ENCODE measurements at regions not wholly inside any gene's neighbourhood (a gene's known extent, or its start where the extent isn't known, plus 50 kb on each side); places are given as distances from the start of the nearest gene placed in this dataset.

DNA sequence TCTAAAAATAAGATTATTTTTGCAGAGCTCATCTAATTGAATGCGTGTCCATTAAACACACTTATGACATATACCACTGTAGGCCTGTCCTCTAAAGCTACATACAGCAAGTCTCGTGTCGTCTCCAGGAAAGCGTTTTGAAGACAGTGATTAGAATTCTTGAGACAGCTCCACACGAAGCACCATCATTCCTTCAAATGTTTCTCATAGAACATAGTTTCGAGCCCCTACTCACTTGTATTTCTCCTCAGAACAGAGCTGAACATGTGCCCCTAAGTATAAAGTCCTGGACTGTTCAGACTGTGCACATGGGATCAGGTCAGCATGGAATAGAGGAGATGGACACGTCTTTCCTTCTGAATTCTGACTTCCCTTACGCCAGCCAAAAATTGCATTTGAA lies 64.5 kb upstream of the HMGA2 start:
- TF ChIP-seq, protein P1, sequence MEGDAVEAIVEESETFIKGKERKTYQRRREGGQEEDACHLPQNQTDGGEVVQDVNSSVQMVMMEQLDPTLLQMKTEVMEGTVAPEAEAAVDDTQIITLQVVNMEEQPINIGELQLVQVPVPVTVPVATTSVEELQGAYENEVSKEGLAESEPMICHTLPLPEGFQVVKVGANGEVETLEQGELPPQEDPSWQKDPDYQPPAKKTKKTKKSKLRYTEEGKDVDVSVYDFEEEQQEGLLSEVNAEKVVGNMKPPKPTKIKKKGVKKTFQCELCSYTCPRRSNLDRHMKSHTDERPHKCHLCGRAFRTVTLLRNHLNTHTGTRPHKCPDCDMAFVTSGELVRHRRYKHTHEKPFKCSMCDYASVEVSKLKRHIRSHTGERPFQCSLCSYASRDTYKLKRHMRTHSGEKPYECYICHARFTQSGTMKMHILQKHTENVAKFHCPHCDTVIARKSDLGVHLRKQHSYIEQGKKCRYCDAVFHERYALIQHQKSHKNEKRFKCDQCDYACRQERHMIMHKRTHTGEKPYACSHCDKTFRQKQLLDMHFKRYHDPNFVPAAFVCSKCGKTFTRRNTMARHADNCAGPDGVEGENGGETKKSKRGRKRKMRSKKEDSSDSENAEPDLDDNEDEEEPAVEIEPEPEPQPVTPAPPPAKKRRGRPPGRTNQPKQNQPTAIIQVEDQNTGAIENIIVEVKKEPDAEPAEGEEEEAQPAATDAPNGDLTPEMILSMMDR (IDR thresholded peaks at IDR 0.05) = no peak
- no peak for TF ChIP-seq POLR2A (IDR thresholded peaks at IDR 0.05)
- TF ChIP-seq EP300 (IDR thresholded peaks at IDR 0.05; ENCODE audit: low read depth) = no peak
- no peak for TF ChIP-seq POLR2AphosphoS5 (IDR thresholded peaks at IDR 0.05)
- intact Hi-C loops (cut with DNase I; ENCODE audit: low total_unique reads) (no loop called here), in situ Hi-C loops (cut with MboI; ENCODE audit: low pct_ligation_motif_present in 1 of 4, low pct_unique_long_range_greater_than_20kb in 1 of 4, low sequenced_read_pairs in 3 of 4) (no loop called here)
- no peaks in the 10 kb centered on the region for H3K36me3 ChIP-seq
- no peak overlapping the region for H3K4me3 ChIP-seq
- peaks cover 16% of the 10 kb centered on the region for H3K27me3 ChIP-seq
- no peak for DNase-seq
- WGBS, 2 donors (ENCODE audit: low coverage in 1 of 2) = 90 to 100% methylated on average over 1 to 8 of the region's 8 CpGs
- H3K27ac ChIP-seq = no peak overlapping the region
- no peaks in the 10 kb centered on the region for H3K4me1 ChIP-seq
- no peaks in the 10 kb centered on the region for H3K9me3 ChIP-seq

DNA sequence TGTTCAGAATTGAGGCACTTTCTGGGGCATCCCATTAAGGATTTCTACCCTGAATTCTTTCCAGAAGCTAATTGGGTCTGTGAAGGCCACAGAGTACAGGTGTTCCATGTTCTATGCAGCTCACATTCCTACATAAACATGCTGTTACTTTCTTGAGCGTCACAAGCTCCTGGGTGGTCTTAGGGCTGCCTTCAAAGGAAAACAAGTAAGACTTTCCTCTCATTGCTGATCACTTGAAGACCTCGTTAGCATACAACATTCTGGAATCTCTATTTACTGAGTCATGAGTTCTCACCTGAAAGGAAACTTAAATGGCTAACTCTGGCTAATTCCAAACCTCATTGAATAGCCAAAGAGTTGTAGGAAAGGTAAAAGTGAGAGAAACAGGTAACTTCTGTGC lies 63.0 kb upstream of the HMGA2 start:
- in situ Hi-C loops (cut with MboI; ENCODE audit: low pct_ligation_motif_present in 1 of 4, low pct_unique_long_range_greater_than_20kb in 1 of 4, low sequenced_read_pairs in 3 of 4) (no loop called here), intact Hi-C loops (cut with DNase I; ENCODE audit: low total_unique reads) (no loop called here)
- Histone ChIP-seq H3K27ac (no peak overlapping the region), H3K27me3 (peaks cover 13% of the 10 kb centered on the region), H3K4me1 (no peaks in the 10 kb centered on the region), H3K4me3 (no peak overlapping the region), H3K9me3 (no peaks in the 10 kb centered on the region), H3K36me3 (no peaks in the 10 kb centered on the region)
- TF ChIP-seq POLR2A (IDR thresholded peaks at IDR 0.05) (no peak), EP300 (IDR thresholded peaks at IDR 0.05; ENCODE audit: low read depth) (no peak), POLR2AphosphoS5 (IDR thresholded peaks at IDR 0.05) (no peak)
- TF ChIP-seq, protein P1 (IDR thresholded peaks at IDR 0.05) = no peak
- no peak for DNase-seq
- WGBS, 2 donors (ENCODE audit: low coverage in 1 of 2) = 52 to 70% methylated on average over 2 of the region's 2 CpGs

DNA sequence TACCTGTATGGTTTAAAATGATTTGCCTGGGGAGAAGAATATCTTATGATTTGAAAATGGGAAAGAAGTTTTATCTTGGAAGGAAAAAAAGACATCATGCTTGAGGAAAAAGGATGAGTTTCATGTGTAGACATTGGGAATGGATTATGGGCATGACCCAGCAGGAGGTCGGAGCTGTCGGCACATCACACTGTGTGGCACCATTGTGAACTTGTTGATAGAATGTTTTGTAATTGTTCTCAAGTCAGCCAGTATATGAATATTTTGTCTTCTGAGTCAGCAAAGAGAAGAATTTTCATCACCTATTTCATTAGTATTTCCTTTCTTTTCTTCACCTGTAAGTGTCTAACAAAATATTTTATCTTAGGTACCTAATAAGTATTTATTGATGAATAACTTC lies 60.0 kb upstream of the HMGA2 start:
- no peak for DNase-seq
- Histone ChIP-seq H3K27me3 (peaks cover 19% of the 10 kb centered on the region), H3K4me1 (no peaks in the 10 kb centered on the region), H3K36me3 (no peaks in the 10 kb centered on the region), H3K27ac (no peak overlapping the region), H3K4me3 (no peak overlapping the region), H3K9me3 (no peaks in the 10 kb centered on the region)
- 92 to 96% methylated on average over 2 of the region's 2 CpGs for WGBS, 2 donors (ENCODE audit: low coverage in 1 of 2)
- in situ Hi-C loops (cut with MboI; ENCODE audit: low pct_ligation_motif_present in 1 of 4, low pct_unique_long_range_greater_than_20kb in 1 of 4, low sequenced_read_pairs in 3 of 4) (no loop called here), intact Hi-C loops (cut with DNase I; ENCODE audit: low total_unique reads) (no loop called here)
- TF ChIP-seq POLR2A (IDR thresholded peaks at IDR 0.05) = no peak
- TF ChIP-seq, protein P1 (IDR thresholded peaks at IDR 0.05) = no peak
- no peak for TF ChIP-seq EP300 (IDR thresholded peaks at IDR 0.05; ENCODE audit: low read depth)
- no peak for TF ChIP-seq POLR2AphosphoS5 (IDR thresholded peaks at IDR 0.05)

DNA sequence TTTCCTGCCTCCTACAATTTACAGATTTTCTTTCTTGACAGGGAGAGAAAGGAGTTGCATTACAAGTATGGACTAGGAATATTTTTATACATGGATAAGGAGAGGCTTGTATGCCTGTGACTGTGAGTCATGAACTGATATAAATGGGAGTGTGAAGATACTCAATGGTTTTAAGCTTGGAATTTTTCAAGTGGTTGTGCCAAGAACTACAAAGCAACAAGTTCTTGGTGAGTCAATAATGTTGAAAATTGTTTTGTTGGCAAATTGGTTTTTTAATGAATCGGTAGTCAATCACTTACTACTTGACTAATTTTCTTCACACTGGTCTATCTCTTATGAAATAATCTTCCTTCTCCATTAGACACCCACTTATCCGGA lies 58.9 kb upstream of the HMGA2 start:
- Histone ChIP-seq H3K4me1 (no peaks in the 10 kb centered on the region), H3K4me3 (no peak overlapping the region), H3K27ac (no peak overlapping the region), H3K36me3 (no peaks in the 10 kb centered on the region), H3K9me3 (no peaks in the 10 kb centered on the region), H3K27me3 (peaks cover 17% of the 10 kb centered on the region)
- in situ Hi-C loops (cut with MboI; ENCODE audit: low pct_ligation_motif_present in 1 of 4, low pct_unique_long_range_greater_than_20kb in 1 of 4, low sequenced_read_pairs in 3 of 4) (no loop called here), intact Hi-C loops (cut with DNase I; ENCODE audit: low total_unique reads) (no loop called here)
- TF ChIP-seq, protein P1 (IDR thresholded peaks at IDR 0.05) = no peak
- TF ChIP-seq POLR2A (IDR thresholded peaks at IDR 0.05) (no peak), EP300 (IDR thresholded peaks at IDR 0.05; ENCODE audit: low read depth) (no peak), POLR2AphosphoS5 (IDR thresholded peaks at IDR 0.05) (no peak)
- 85 to 92% methylated on average over 2 of the region's 2 CpGs for WGBS, 2 donors (ENCODE audit: low coverage in 1 of 2)
- no peak for DNase-seq

Data from transverse colon (tissue), 4 donors.